Gastrocnemius medialis (tissue), 4 donors: ENCODE measurements at regions not wholly inside any gene's neighbourhood (a gene's known extent, or its start where the extent isn't known, plus 50 kb on each side); places are given as distances from the start of the nearest gene placed in this dataset.

Experiments
- ATAC-seq, 2 donors: fragments of 150-250 bp; one replicate each; pipeline ENCODE4 v1.9.1; 2016
- DNase-seq, 2 donors: peaks; one replicate each; pipeline ENCODE4 v3.0.0-alpha.2; 2019
- H3K27ac ChIP-seq, 4 donors: fragments of 200-600 bp; sonication (generic); 1 replicate in 1 of 4; 2 replicates in 3 of 4; pipeline ENCODE4 v1.5.1; 2016 to 2018; ENCODE audit warnings: mild to moderate bottlenecking in 2 of 4, moderate library complexity in 1 of 4
- H3K27me3 ChIP-seq, 3 donors: fragments of 200-600 bp; sonication (generic) in 2 of 3; 1 replicate in 1 of 3; 2 replicates in 2 of 3; pipeline versions ENCODE4 v1.5.1 to v1.6.0; 2016 to 2019; ENCODE audit warnings: mild to moderate bottlenecking in 1 of 3, moderate library complexity in 1 of 3
- H3K36me3 ChIP-seq, 2 donors: fragments of 200-600 bp; sonication (generic) in 1 of 2; one replicate each; pipeline ENCODE4 v1.5.1; 2017 to 2018
- H3K4me1 ChIP-seq, 2 donors: fragments of 200-600 bp; sonication (generic) in 1 of 2; one replicate each; pipeline ENCODE4 v1.5.1; 2016 to 2017; ENCODE audit warnings: mild to moderate bottlenecking in 2 of 2
- H3K4me3 ChIP-seq, 4 donors: fragments of 200-600 bp; sonication (generic) in 3 of 4; 1 replicate in 1 of 4; 2 replicates in 3 of 4; pipeline ENCODE4 v1.5.1; 2016 to 2019; ENCODE audit warnings: mild to moderate bottlenecking in 2 of 4
- H3K9me3 ChIP-seq, 3 donors: fragments of 200-600 bp; sonication (generic) in 2 of 3; 1 replicate in 1 of 3; 2 replicates in 2 of 3; pipeline ENCODE4 v1.5.1; 2016 to 2019
- CTCF ChIP-seq, 5 experiments: fragments of 450-650 bp in 3 of 5; fragments of 200-600 bp in 2 of 5; sonication (generic) in 2 of 5; IDR thresholded peaks in 4 of 5; conservative IDR thresholded peaks in 1 of 5; 1 replicate in 4 of 5; 2 replicates in 1 of 5; pipeline ENCODE4 v1.5.1; 2016 to 2019; ENCODE audit warnings: antibody characterized with exemption in 5 of 5, mild to moderate bottlenecking in 3 of 5, moderate library complexity in 3 of 5
- POLR2A ChIP-seq, 2 donors: fragments of 450-650 bp; IDR thresholded peaks; one replicate each; pipeline ENCODE4 v1.6.1; 2017; ENCODE audit warnings: antibody characterized with exemption in 2 of 2, mild to moderate bottlenecking in 2 of 2, moderate library complexity in 2 of 2
- in situ Hi-C, 4 donors: fragments of 200-750 bp; cut with MboI; loops; one replicate each; pipeline versions ENCODE4 v1.15.0 to v1.8.0; 2017; ENCODE audit warnings: low sequenced_read_pairs in 4 of 4
- intact Hi-C: fragments of 100-400 bp; cut with DNase I; formaldehyde crosslinking; loops from one replicate; pipeline ENCODE4 v1.15.1; 2023; ENCODE audit warnings: low total_unique reads

- intact Hi-C loops, result no loop called here
- ATAC-seq, result peak; percentile 37 to 68
- TF ChIP-seq CTCF (IDR thresholded peaks at IDR 0.05 in 4 of 5, conservative IDR thresholded peaks at IDR 0.05 in 1 of 5) (no peak), POLR2A (IDR thresholded peaks at IDR 0.05) (no peak)
Measured at GRCh38 chr21:39040494-39041110, 142.6 kb downstream of the PSMG1 start.

GRCh38 chr21:39037807-39038405 lies 145.3 kb downstream of the PSMG1 start:
- TF ChIP-seq POLR2A (IDR thresholded peaks at IDR 0.05) (no peak), CTCF (IDR thresholded peaks at IDR 0.05 in 4 of 5, conservative IDR thresholded peaks at IDR 0.05 in 1 of 5) (no peak)
- intact Hi-C loops, result no loop called here

More at GRCh38 chr21:39040494-39041110, 142.6 kb downstream of the PSMG1 start:
- no peaks in the 10 kb centered on the region for H3K27me3 ChIP-seq
- DNase-seq, result no peak
- peak overlapping the region; percentile 55 to 75 (median 68) for H3K27ac ChIP-seq
- H3K4me3 ChIP-seq, result no peak overlapping the region
- no peaks in the 10 kb centered on the region for H3K36me3 ChIP-seq
- H3K4me1 ChIP-seq, result peaks cover 10 to 23% of the 10 kb centered on the region in 2 donors
- no peaks in the 10 kb centered on the region for H3K9me3 ChIP-seq
- in situ Hi-C loops, result no loop called here

GRCh38 chr21:39036581-39036980 lies 146.7 kb downstream of the PSMG1 start:
- DNase-seq, result no peak

More at GRCh38 chr21:39037807-39038405, 145.3 kb downstream of the PSMG1 start:
- Histone ChIP-seq H3K9me3 (no peaks in the 10 kb centered on the region), H3K36me3 (no peaks in the 10 kb centered on the region), H3K4me1 (peaks cover 10 to 23% of the 10 kb centered on the region in 2 donors), H3K27ac (no peak overlapping the region), H3K4me3 (no peak overlapping the region), H3K27me3 (no peaks in the 10 kb centered on the region)
- DNase-seq, result no peak
- ATAC-seq, result no peak
- in situ Hi-C loops, result no loop called here

GRCh38 chr21:39034590-39035536 lies 148.4 kb downstream of the PSMG1 start:
- ATAC-seq, result no peak
- no peak for TF ChIP-seq CTCF (IDR thresholded peaks at IDR 0.05 in 4 of 5, conservative IDR thresholded peaks at IDR 0.05 in 1 of 5)
- TF ChIP-seq POLR2A (IDR thresholded peaks at IDR 0.05), result no peak
- H3K27ac ChIP-seq, result no peak overlapping the region
- H3K27me3 ChIP-seq, result no peaks in the 10 kb centered on the region
- no peaks in the 10 kb centered on the region for H3K9me3 ChIP-seq
- DNase-seq, result no peak
- H3K4me3 ChIP-seq, result no peak overlapping the region
- in situ Hi-C loops, result no loop called here
- intact Hi-C loops, result no loop called here
- H3K36me3 ChIP-seq, result no peaks in the 10 kb centered on the region
- H3K4me1 ChIP-seq, result peaks cover 0 to 1% of the 10 kb centered on the region in 2 donors

More at GRCh38 chr21:39036581-39036980, 146.7 kb downstream of the PSMG1 start:
- no peak overlapping the region for H3K27ac ChIP-seq
- no peak for TF ChIP-seq CTCF (IDR thresholded peaks at IDR 0.05 in 4 of 5, conservative IDR thresholded peaks at IDR 0.05 in 1 of 5)
- TF ChIP-seq POLR2A (IDR thresholded peaks at IDR 0.05), result no peak
- intact Hi-C loops, result no loop called here
- H3K27me3 ChIP-seq, result no peaks in the 10 kb centered on the region
- no peak for ATAC-seq
- peaks cover 5 to 17% of the 10 kb centered on the region in 2 donors for H3K4me1 ChIP-seq
- H3K36me3 ChIP-seq, result no peaks in the 10 kb centered on the region
- in situ Hi-C loops, result no loop called here
- H3K4me3 ChIP-seq, result no peak overlapping the region
- no peaks in the 10 kb centered on the region for H3K9me3 ChIP-seq
